GM23248 (cell line): ENCODE measurements at regions not wholly inside any gene's neighbourhood (a gene's known extent, or its start where the extent isn't known, plus 50 kb on each side); places are given as distances from the start of the nearest gene placed in this dataset.

Experiments used
- EZH2 ChIP-seq: fragments of 200-600 bp; sonication (generic); IDR thresholded peaks from 2 replicates; pipeline ENCODE4 v1.6.1; 2018; ENCODE audit warnings: antibody characterized with exemption, mild to moderate bottlenecking; ENCODE audit not compliant: insufficient read depth, poor library complexity, severe bottlenecking
- EZH2phosphoT487 ChIP-seq: fragments of 200-600 bp; sonication (generic); IDR thresholded peaks from 2 replicates; pipeline ENCODE4 v1.6.1; 2018; ENCODE audit warnings: antibody characterized with exemption, moderate library complexity, mild to moderate bottlenecking, low read depth; ENCODE audit not compliant: insufficient read depth

DNA sequence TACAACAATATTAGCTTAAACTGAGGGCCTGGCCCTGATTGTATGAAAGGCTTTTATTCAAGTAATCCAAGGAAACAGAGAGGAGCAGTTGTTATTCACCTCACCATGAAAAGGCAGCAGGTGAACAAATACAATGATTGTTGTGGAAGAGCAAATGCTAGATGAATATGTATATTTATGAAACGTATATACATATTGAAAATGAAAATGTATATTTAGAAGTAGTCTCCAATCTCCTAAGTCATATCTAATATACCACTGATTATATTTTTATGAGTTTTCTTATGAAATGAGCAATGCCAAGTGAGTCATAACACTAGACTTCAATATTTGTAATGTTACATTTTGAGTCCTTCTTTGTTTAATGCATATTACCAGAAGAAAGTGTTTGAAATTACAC, 116.2 kb upstream of the KCNMB2 start:
- TF ChIP-seq EZH2 (no peak), EZH2phosphoT487 (no peak)
